ENCODE measurements at regions not wholly inside any gene's neighbourhood (a gene's known extent, or its start where the extent isn't known, plus 50 kb on each side); places are given as distances from the start of the nearest gene placed in this dataset.

- DNase-seq (ENCODE audit: low read depth): no peak
- H3K4me3 ChIP-seq (ENCODE audit: low read length): no peak overlapping the region
- TF ChIP-seq, protein P1, sequence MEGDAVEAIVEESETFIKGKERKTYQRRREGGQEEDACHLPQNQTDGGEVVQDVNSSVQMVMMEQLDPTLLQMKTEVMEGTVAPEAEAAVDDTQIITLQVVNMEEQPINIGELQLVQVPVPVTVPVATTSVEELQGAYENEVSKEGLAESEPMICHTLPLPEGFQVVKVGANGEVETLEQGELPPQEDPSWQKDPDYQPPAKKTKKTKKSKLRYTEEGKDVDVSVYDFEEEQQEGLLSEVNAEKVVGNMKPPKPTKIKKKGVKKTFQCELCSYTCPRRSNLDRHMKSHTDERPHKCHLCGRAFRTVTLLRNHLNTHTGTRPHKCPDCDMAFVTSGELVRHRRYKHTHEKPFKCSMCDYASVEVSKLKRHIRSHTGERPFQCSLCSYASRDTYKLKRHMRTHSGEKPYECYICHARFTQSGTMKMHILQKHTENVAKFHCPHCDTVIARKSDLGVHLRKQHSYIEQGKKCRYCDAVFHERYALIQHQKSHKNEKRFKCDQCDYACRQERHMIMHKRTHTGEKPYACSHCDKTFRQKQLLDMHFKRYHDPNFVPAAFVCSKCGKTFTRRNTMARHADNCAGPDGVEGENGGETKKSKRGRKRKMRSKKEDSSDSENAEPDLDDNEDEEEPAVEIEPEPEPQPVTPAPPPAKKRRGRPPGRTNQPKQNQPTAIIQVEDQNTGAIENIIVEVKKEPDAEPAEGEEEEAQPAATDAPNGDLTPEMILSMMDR (IDR thresholded peaks at IDR 0.05; ENCODE audit: insufficient read depth, low read depth, low read length, missing control alignments): no peak
These were observed 887.6 kb upstream of the SEL1L start for GRCh38 chr14:82421286-82421685.

GRCh38 chr14:82422230-82422629 is 888.6 kb upstream of the SEL1L start:
- no peak overlapping the region for H3K4me3 ChIP-seq (ENCODE audit: low read length)
- DNase-seq (ENCODE audit: low read depth): no peak
- TF ChIP-seq, protein P1 (IDR thresholded peaks at IDR 0.05; ENCODE audit: insufficient read depth, low read depth, low read length, missing control alignments): no peak

- no peak for DNase-seq (ENCODE audit: low read depth)
- no peak overlapping the region for H3K4me3 ChIP-seq (ENCODE audit: low read length)
- TF ChIP-seq, protein P1 (IDR thresholded peaks at IDR 0.05; ENCODE audit: insufficient read depth, low read depth, low read length, missing control alignments): no peak
These were observed 891.6 kb upstream of the SEL1L start for GRCh38 chr14:82425261-82425660.

GRCh38 chr14:82431031-82431430 is 897.4 kb upstream of the SEL1L start:
- no peak for DNase-seq (ENCODE audit: low read depth)
- no peak overlapping the region for H3K4me3 ChIP-seq (ENCODE audit: low read length)
- TF ChIP-seq, protein P1 (IDR thresholded peaks at IDR 0.05; ENCODE audit: insufficient read depth, low read depth, low read length, missing control alignments): no peak

- no peak for DNase-seq (ENCODE audit: low read depth)
- TF ChIP-seq, protein P1 (IDR thresholded peaks at IDR 0.05; ENCODE audit: insufficient read depth, low read depth, low read length, missing control alignments): no peak
- no peak overlapping the region for H3K4me3 ChIP-seq (ENCODE audit: low read length)
These were observed 898.9 kb upstream of the SEL1L start for GRCh38 chr14:82432301-82433105.

DNA sequence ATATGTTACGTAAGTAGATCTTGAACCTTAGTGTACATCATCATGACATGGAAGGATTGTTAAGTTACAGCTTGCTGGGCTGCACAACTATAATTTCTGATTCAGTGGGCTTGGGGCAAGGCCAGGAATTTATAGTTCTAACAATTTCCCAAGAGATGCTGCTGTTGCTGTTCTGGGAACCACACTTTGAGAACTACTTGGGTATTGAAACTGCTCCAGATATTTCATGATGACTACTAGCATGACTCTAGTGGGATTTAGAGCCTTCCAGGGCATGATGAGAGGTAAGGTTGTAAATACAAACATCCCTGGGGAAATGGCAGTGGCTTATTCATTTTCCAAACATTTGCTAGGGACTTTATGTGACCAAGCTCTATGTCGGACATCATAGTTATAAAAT is 904.8 kb upstream of the SEL1L start:
- TF ChIP-seq, protein P1 (IDR thresholded peaks at IDR 0.05; ENCODE audit: insufficient read depth, low read depth, low read length, missing control alignments): no peak
- DNase-seq (ENCODE audit: low read depth): no peak

DNA sequence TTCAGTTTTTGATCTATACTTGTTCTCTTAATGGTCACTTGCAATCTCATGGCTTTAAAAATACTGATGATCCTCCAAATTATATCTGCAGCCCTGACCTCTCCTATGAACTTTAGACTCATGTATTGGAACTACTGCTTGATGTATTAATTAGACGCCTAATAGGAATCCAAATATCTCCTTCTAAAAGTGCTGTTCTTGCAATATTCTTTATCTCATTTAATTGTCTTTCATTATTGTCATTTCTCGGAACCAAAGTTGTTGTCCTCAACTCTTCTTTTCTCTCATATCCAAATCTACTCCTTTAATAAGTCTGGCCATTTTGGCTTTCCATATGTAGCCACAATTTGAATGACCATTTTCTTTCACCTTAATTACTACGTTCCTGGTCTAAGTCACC is 907.6 kb upstream of the SEL1L start:
- DNase-seq (ENCODE audit: low read depth): no peak
- TF ChIP-seq, protein P1 (IDR thresholded peaks at IDR 0.05; ENCODE audit: insufficient read depth, low read depth, low read length, missing control alignments): no peak
- no peak overlapping the region for H3K4me3 ChIP-seq (ENCODE audit: low read length)

More for the DNA sequence above, 904.8 kb upstream of the SEL1L start:
- H3K4me3 ChIP-seq (ENCODE audit: low read length): no peak overlapping the region
